ENCODE measurements at regions not wholly inside any gene's neighbourhood (a gene's known extent, or its start where the extent isn't known, plus 50 kb on each side); places are given as distances from the start of the nearest gene placed in this dataset.

- DNase-seq (no peak), ATAC-seq (no peak)
- H3K27me3 ChIP-seq = no peaks in the 10 kb centered on the region
- no peaks in the 10 kb centered on the region for H3K36me3 ChIP-seq
- no peak overlapping the region for H3K27ac ChIP-seq
- no peak overlapping the region for H3K4me3 ChIP-seq
- intact Hi-C loops (cut with DNase I) = no loop called here
- no peaks in the 10 kb centered on the region for H3K4me1 ChIP-seq
- TF ChIP-seq, protein P1, sequence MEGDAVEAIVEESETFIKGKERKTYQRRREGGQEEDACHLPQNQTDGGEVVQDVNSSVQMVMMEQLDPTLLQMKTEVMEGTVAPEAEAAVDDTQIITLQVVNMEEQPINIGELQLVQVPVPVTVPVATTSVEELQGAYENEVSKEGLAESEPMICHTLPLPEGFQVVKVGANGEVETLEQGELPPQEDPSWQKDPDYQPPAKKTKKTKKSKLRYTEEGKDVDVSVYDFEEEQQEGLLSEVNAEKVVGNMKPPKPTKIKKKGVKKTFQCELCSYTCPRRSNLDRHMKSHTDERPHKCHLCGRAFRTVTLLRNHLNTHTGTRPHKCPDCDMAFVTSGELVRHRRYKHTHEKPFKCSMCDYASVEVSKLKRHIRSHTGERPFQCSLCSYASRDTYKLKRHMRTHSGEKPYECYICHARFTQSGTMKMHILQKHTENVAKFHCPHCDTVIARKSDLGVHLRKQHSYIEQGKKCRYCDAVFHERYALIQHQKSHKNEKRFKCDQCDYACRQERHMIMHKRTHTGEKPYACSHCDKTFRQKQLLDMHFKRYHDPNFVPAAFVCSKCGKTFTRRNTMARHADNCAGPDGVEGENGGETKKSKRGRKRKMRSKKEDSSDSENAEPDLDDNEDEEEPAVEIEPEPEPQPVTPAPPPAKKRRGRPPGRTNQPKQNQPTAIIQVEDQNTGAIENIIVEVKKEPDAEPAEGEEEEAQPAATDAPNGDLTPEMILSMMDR (IDR thresholded peaks at IDR 0.05) = no peak
- peaks cover 0 to 4% of the 10 kb centered on the region in 2 donors for H3K9me3 ChIP-seq
Measured at GRCh38 chr2:147740211-147740927, 104.5 kb upstream of the ACVR2A start.

- ATAC-seq = no peak
- no peak for DNase-seq
- H3K4me3 ChIP-seq = no peak overlapping the region
- H3K9me3 ChIP-seq = peaks cover 0 to 4% of the 10 kb centered on the region in 2 donors
- TF ChIP-seq, protein P1 (IDR thresholded peaks at IDR 0.05) = no peak
- H3K4me1 ChIP-seq = no peaks in the 10 kb centered on the region
- H3K27me3 ChIP-seq = no peaks in the 10 kb centered on the region
- H3K27ac ChIP-seq = no peak overlapping the region
- intact Hi-C loops (cut with DNase I) = no loop called here
- no peaks in the 10 kb centered on the region for H3K36me3 ChIP-seq
Measured at GRCh38 chr2:147739508-147739907, 105.3 kb upstream of the ACVR2A start.

- no peak overlapping the region for H3K27ac ChIP-seq
- no peak for DNase-seq
- intact Hi-C loops (cut with DNase I) = no loop called here
Measured at GRCh38 chr2:147718831-147719230, 126.0 kb upstream of the ACVR2A start.

GRCh38 chr2:147716906-147717305, 127.9 kb upstream of the ACVR2A start:
- Histone ChIP-seq H3K9me3 (no peaks in the 10 kb centered on the region), H3K36me3 (no peaks in the 10 kb centered on the region), H3K27me3 (no peaks in the 10 kb centered on the region), H3K4me3 (no peak overlapping the region), H3K4me1 (no peaks in the 10 kb centered on the region), H3K27ac (no peak overlapping the region)
- DNase-seq (no peak), ATAC-seq (no peak)
- TF ChIP-seq, protein P1 (IDR thresholded peaks at IDR 0.05) = no peak
- intact Hi-C loops (cut with DNase I) = no loop called here

More at GRCh38 chr2:147718831-147719230, 126.0 kb upstream of the ACVR2A start:
- Histone ChIP-seq H3K9me3 (no peaks in the 10 kb centered on the region), H3K27me3 (no peaks in the 10 kb centered on the region), H3K4me1 (no peaks in the 10 kb centered on the region), H3K4me3 (no peak overlapping the region), H3K36me3 (no peaks in the 10 kb centered on the region)
- TF ChIP-seq, protein P1 (IDR thresholded peaks at IDR 0.05) = no peak
- ATAC-seq = no peak

GRCh38 chr2:147715807-147716206, 129.0 kb upstream of the ACVR2A start:
- TF ChIP-seq, protein P1 (IDR thresholded peaks at IDR 0.05) = no peak
- ATAC-seq = no peak
- intact Hi-C loops (cut with DNase I) = no loop called here
- no peak for DNase-seq
- H3K9me3 ChIP-seq = no peaks in the 10 kb centered on the region
- no peak overlapping the region for H3K27ac ChIP-seq
- H3K27me3 ChIP-seq = no peaks in the 10 kb centered on the region
- no peak overlapping the region for H3K4me3 ChIP-seq
- no peaks in the 10 kb centered on the region for H3K4me1 ChIP-seq
- H3K36me3 ChIP-seq = no peaks in the 10 kb centered on the region

Data from left lung (tissue), 4 donors.